NOMO-1 treated with dmso at 0.1 percent for 144 hours (cell line): ENCODE measurements at regions not wholly inside any gene's neighbourhood (a gene's known extent, or its start where the extent isn't known, plus 50 kb on each side); places are given as distances from the start of the nearest gene placed in this dataset.
"Not testable (repeated sequence)": the region's sequence is repeated elsewhere in the genome, so short reads cannot be mapped to it uniquely, and the experiment has no call there.

Experiments used
- DNase-seq: peaks from one replicate; lab custom pipeline; 2025; ENCODE audit not compliant: unreplicated experiment; lab: John Stamatoyannopoulos, UW

GRCh38 chr6:51299621-51300380 is 481.1 kb downstream of the TFAP2B start:
- DNase-seq, result no peak

GRCh38 chr6:51300510-51300909 is 481.8 kb downstream of the TFAP2B start:
- no peak for DNase-seq

- DNase-seq, result peak; percentile 21
These were observed 483.3 kb downstream of the TFAP2B start for GRCh38 chr6:51301962-51302361.

- DNase-seq, result no peak
These were observed 483.8 kb downstream of the TFAP2B start for GRCh38 chr6:51302431-51302830.

GRCh38 chr6:51303338-51303737 is 484.7 kb downstream of the TFAP2B start:
- peak; percentile 62 for DNase-seq

GRCh38 chr6:51314965-51315364 is 496.3 kb downstream of the TFAP2B start:
- no peak for DNase-seq

GRCh38 chr6:51318674-51319073 is 500.0 kb downstream of the TFAP2B start:
- no peak for DNase-seq

- DNase-seq, result not testable (repeated sequence)
These were observed 502.8 kb downstream of the TFAP2B start for GRCh38 chr6:51321477-51321876.

GRCh38 chr6:51322505-51322904 is 503.8 kb downstream of the TFAP2B start:
- DNase-seq, result no peak

GRCh38 chr6:51323056-51323455 is 504.4 kb downstream of the TFAP2B start:
- no peak for DNase-seq

- DNase-seq, result no peak
These were observed 512.3 kb downstream of the TFAP2B start for GRCh38 chr6:51330971-51331370.

GRCh38 chr6:51335543-51335942 is 516.9 kb downstream of the TFAP2B start:
- DNase-seq, result no peak

- DNase-seq, result no peak
These were observed 517.5 kb downstream of the TFAP2B start for GRCh38 chr6:51336185-51336584.

- DNase-seq, result no peak
These were observed 518.6 kb downstream of the TFAP2B start for GRCh38 chr6:51337277-51337676.

- DNase-seq, result no peak
These were observed 520.4 kb downstream of the TFAP2B start for GRCh38 chr6:51339108-51339507.

- DNase-seq, result no peak
These were observed 521.1 kb downstream of the TFAP2B start for GRCh38 chr6:51339728-51340127.

GRCh38 chr6:51342393-51342792 is 523.7 kb downstream of the TFAP2B start:
- DNase-seq, result no peak

GRCh38 chr6:51349857-51350256 is 531.2 kb downstream of the TFAP2B start:
- DNase-seq, result no peak

GRCh38 chr6:51350308-51350904 is 531.7 kb downstream of the TFAP2B start:
- no peak for DNase-seq

- DNase-seq, result no peak
These were observed 533.9 kb downstream of the TFAP2B start for GRCh38 chr6:51352506-51353029.

GRCh38 chr6:51360287-51360686 is 541.6 kb downstream of the TFAP2B start:
- DNase-seq, result no peak

- no peak for DNase-seq
These were observed 546.9 kb downstream of the TFAP2B start for GRCh38 chr6:51365566-51365965.
